GM12878 (cell line): ENCODE measurements at regions not wholly inside any gene's neighbourhood (a gene's known extent, or its start where the extent isn't known, plus 50 kb on each side); places are given as distances from the start of the nearest gene placed in this dataset.

Source experiments
- ATAC-seq: fragments of 200-7000 bp; cut with Tn5 transposase; 3 replicates; pipeline ENCODE4 v1.9.1; 2020; ENCODE audit warnings: mild to moderate bottlenecking, moderate library complexity
- BruUV-seq: library from RNA; stranded (reverse); fragments of 400-500 nt; replicated peaks from 2 replicates; lab custom pipeline; 2021; lab: Mats Ljungman, UMichigan
- CTCF ChIA-PET: fragments of 300-600 bp; sonication (Branson Sonifier 250); formaldehyde crosslinking; extraction: SDS; loops from one replicate; lab custom pipeline; 2021; ENCODE audit warnings: inconsistent platforms; lab: Yijun Ruan, JAX
- POLR2A ChIA-PET: fragments of 350-600 bp; formaldehyde crosslinking; extraction: SDS; loops from one replicate; lab custom pipeline; 2021; ENCODE audit warnings: inconsistent platforms; lab: Charles Lee
- RAD21 ChIA-PET: fragments of 300-600 bp; sonication (Branson Sonifier 250); formaldehyde crosslinking; loops from one replicate; lab custom pipeline; 2023; ENCODE audit warnings: antibody characterized with exemption; ENCODE audit not compliant: unreplicated experiment; lab: Charles Lee
- SMC1A ChIA-PET: fragments of 300-600 bp; sonication (Branson Sonifier 250); formaldehyde crosslinking; loops from one replicate; lab custom pipeline; 2023; ENCODE audit not compliant: unreplicated experiment, uncharacterized antibody; lab: Charles Lee
- DNase-seq: peaks from one replicate; pipeline ENCODE4 v3.0.0-alpha.2; 2011; ENCODE audit warnings: low read depth, low spot score
- FAIRE-seq: peaks from 3 replicates; lab custom pipeline; 2011; peaks lifted over from hg19 to GRCh38; lab: Jason Lieb, UNC
- H2AFZ ChIP-seq: 2 replicates; pipeline ENCODE4 v1.6.0; 2011; ENCODE audit warnings: low read depth, low read length, control low read depth; ENCODE audit not compliant: control insufficient read depth
- H3K27ac ChIP-seq: 2 replicates; pipeline ENCODE4 v1.5.1; 2011; ENCODE audit warnings: control low read depth; ENCODE audit not compliant: control insufficient read depth, insufficient read depth
- H3K27me3 ChIP-seq, 2 experiments: replicated peaks in 1 of 2; 2 replicates each; pipeline versions ENCODE4 v1.6.0 to v1.6.1; 2011; ENCODE audit warnings: low read length in 1 of 2; ENCODE audit not compliant: control insufficient read depth in 2 of 2, insufficient read depth in 2 of 2
- H3K36me3 ChIP-seq, 2 experiments: 2 replicates each; pipeline ENCODE4 v1.5.1; 2011; ENCODE audit warnings: low read length in 1 of 2; ENCODE audit not compliant: control insufficient read depth in 2 of 2, insufficient read depth in 2 of 2
- H3K4me1 ChIP-seq: 2 replicates; pipeline ENCODE4 v1.6.1; 2011; ENCODE audit warnings: mild to moderate bottlenecking, low read length, moderate library complexity, mixed read lengths; ENCODE audit not compliant: control insufficient read depth, insufficient read depth
- H3K4me2 ChIP-seq: 2 replicates; pipeline ENCODE4 v1.6.0; 2011; ENCODE audit warnings: control low read depth; ENCODE audit not compliant: control insufficient read depth, insufficient read depth
- H3K4me3 ChIP-seq: fragments of 200-600 bp; sonication (generic); 2 replicates; pipeline ENCODE4 v1.5.1; 2016
- H3K79me2 ChIP-seq: 2 replicates; pipeline ENCODE4 v1.6.0; 2011; ENCODE audit warnings: low read length; ENCODE audit not compliant: control insufficient read depth, insufficient read depth
- H3K9ac ChIP-seq: 2 replicates; pipeline ENCODE4 v1.8.0; 2011; ENCODE audit warnings: low read length, control low read depth, mixed read lengths; ENCODE audit not compliant: control insufficient read depth, insufficient read depth
- H3K9me3 ChIP-seq: replicated peaks from 3 replicates; pipeline ENCODE4 v1.5.1; 2011; ENCODE audit warnings: mild to moderate bottlenecking, low read length; ENCODE audit not compliant: control insufficient read depth, insufficient read depth
- H4K20me1 ChIP-seq: 2 replicates; pipeline ENCODE4 v1.6.0; 2011; ENCODE audit not compliant: control insufficient read depth, insufficient read depth
- ATF7 ChIP-seq: fragments of 450-650 bp; IDR thresholded peaks from 2 replicates; pipeline ENCODE4 v1.6.1; 2016; ENCODE audit warnings: low read depth, mild to moderate bottlenecking
- ETV6 ChIP-seq, 2 experiments: fragments of 450-650 bp in 1 of 2; IDR thresholded peaks in 1 of 2; conservative IDR thresholded peaks in 1 of 2; 2 replicates each; pipeline ENCODE4 v1.6.1; 2014; ENCODE audit warnings: antibody characterized with exemption in 1 of 2, borderline replicate concordance in 1 of 2, low read depth in 1 of 2, mild to moderate bottlenecking in 1 of 2, moderate library complexity in 1 of 2
- NBN ChIP-seq: fragments of 450-650 bp; IDR thresholded peaks from 2 replicates; pipeline ENCODE4 v1.6.1; 2016
- NR2C1 ChIP-seq: fragments of 450-650 bp; IDR thresholded peaks from 2 replicates; pipeline ENCODE4 v1.6.1; 2017; ENCODE audit warnings: antibody characterized with exemption, mild to moderate bottlenecking, moderate library complexity
- YBX1 ChIP-seq: fragments of 450-650 bp; IDR thresholded peaks from 2 replicates; pipeline ENCODE4 v1.6.1; 2016; ENCODE audit warnings: antibody characterized with exemption
- in situ Hi-C: fragments of 300-500 bp; cut with MboI; formaldehyde crosslinking; loops from 9 replicates; pipeline ENCODE4 v1.14.3; 2018; ENCODE audit warnings: mixed read lengths
- intact Hi-C: fragments of 100-400 bp; cut with micrococcal nuclease; formaldehyde crosslinking; loops from one replicate; pipeline ENCODE4 v1.14.2; 2022; ENCODE audit not compliant: unreplicated experiment
- TF ChIP-seq, protein P1 (sequence below): fragments of 450-650 bp; IDR thresholded peaks from 2 replicates; pipeline ENCODE4 v1.6.1; 2017; ENCODE audit warnings: mild to moderate bottlenecking, moderate library complexity
- TF ChIP-seq, protein P2 (sequence below): fragments of 450-650 bp; IDR thresholded peaks from 2 replicates; pipeline ENCODE4 v1.6.1; 2017; ENCODE audit warnings: antibody characterized with exemption, mild to moderate bottlenecking, moderate library complexity

DNA sequence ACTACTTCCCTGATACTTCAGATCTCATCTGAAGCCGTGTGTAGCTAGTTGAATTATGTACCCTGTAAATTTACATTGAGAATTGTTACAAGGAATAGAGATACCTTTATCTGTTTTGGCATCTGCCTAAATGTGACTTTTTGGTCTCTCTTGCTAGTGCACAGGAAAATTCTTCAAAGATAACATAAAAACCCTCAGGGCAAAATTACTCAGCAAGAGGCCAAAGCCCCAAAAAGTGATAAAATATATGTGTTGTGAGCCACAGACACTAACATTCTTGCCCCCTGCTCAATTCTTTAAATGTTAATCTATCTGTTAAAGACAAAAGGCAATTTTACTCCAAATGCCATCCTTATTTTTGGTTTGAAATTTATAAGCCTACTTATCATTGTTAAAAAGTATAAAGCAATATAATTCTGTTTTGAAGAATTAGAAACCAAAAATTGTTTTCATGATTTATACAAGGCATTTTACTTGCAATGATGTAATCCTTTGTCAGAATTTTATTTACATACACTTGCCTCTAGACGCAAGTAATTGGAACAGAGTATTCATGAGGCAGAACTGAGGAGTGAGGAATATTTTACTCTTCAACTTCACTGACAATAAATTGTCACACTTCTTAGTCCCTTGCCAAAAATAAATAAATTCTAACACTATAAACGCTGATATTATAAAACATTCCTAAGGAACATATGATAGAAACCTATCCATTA is 186.2 kb downstream of the EPM2A start (continued):
- TF ChIP-seq, protein P1, sequence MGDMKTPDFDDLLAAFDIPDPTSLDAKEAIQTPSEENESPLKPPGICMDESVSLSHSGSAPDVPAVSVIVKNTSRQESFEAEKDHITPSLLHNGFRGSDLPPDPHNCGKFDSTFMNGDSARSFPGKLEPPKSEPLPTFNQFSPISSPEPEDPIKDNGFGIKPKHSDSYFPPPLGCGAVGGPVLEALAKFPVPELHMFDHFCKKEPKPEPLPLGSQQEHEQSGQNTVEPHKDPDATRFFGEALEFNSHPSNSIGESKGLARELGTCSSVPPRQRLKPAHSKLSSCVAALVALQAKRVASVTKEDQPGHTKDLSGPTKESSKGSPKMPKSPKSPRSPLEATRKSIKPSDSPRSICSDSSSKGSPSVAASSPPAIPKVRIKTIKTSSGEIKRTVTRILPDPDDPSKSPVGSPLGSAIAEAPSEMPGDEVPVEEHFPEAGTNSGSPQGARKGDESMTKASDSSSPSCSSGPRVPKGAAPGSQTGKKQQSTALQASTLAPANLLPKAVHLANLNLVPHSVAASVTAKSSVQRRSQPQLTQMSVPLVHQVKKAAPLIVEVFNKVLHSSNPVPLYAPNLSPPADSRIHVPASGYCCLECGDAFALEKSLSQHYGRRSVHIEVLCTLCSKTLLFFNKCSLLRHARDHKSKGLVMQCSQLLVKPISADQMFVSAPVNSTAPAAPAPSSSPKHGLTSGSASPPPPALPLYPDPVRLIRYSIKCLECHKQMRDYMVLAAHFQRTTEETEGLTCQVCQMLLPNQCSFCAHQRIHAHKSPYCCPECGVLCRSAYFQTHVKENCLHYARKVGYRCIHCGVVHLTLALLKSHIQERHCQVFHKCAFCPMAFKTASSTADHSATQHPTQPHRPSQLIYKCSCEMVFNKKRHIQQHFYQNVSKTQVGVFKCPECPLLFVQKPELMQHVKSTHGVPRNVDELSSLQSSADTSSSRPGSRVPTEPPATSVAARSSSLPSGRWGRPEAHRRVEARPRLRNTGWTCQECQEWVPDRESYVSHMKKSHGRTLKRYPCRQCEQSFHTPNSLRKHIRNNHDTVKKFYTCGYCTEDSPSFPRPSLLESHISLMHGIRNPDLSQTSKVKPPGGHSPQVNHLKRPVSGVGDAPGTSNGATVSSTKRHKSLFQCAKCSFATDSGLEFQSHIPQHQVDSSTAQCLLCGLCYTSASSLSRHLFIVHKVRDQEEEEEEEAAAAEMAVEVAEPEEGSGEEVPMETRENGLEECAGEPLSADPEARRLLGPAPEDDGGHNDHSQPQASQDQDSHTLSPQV = no peak

DNA sequence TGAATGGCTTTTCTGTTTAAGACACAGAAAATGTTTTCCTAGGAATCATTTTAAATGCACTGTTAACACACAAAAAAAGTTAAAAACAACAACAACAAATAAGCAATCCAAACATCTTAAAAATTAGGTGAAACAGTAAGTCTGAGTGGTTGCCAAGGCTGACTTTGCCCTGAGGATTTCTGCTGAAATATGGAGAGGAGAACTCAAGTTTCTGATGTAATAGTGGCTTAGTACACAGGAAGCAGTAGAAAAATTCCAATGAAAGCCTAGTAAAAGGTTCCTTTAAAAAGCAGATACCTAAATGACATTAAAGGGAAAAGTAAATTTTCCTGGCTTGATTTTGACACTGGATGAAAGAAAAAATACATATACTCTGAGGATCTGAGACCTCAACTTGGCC is 184.2 kb downstream of the EPM2A start:
- no TSS peak for BruUV-seq
- RAD21 ChIA-PET = no interaction called here
- ATAC-seq = no peak

More for the DNA sequence above, 184.2 kb downstream of the EPM2A start:
- POLR2A ChIA-PET = no interaction called here
- no peaks in the 10 kb centered on the region for H4K20me1 ChIP-seq
- intact Hi-C loops = no loop called here
- no peaks in the 10 kb centered on the region for H3K36me3 ChIP-seq
- no peak for FAIRE-seq
- H3K27ac ChIP-seq = no peak overlapping the region
- DNase-seq = no peak
- TF ChIP-seq ATF7 (no peak), NBN (no peak), YBX1 (no peak), ETV6 (conservative IDR thresholded peaks at IDR 0.05 in 1 of 2, IDR thresholded peaks at IDR 0.05 in 1 of 2; ENCODE audit: borderline replicate concordance in 1 of 2, low read depth in 1 of 2) (no peak), NR2C1 (no peak)
- TF ChIP-seq, protein P2, sequence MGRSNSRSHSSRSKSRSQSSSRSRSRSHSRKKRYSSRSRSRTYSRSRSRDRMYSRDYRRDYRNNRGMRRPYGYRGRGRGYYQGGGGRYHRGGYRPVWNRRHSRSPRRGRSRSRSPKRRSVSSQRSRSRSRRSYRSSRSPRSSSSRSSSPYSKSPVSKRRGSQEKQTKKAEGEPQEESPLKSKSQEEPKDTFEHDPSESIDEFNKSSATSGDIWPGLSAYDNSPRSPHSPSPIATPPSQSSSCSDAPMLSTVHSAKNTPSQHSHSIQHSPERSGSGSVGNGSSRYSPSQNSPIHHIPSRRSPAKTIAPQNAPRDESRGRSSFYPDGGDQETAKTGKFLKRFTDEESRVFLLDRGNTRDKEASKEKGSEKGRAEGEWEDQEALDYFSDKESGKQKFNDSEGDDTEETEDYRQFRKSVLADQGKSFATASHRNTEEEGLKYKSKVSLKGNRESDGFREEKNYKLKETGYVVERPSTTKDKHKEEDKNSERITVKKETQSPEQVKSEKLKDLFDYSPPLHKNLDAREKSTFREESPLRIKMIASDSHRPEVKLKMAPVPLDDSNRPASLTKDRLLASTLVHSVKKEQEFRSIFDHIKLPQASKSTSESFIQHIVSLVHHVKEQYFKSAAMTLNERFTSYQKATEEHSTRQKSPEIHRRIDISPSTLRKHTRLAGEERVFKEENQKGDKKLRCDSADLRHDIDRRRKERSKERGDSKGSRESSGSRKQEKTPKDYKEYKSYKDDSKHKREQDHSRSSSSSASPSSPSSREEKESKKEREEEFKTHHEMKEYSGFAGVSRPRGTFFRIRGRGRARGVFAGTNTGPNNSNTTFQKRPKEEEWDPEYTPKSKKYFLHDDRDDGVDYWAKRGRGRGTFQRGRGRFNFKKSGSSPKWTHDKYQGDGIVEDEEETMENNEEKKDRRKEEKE = no peak
- no peaks in the 10 kb centered on the region for H3K4me1 ChIP-seq
- no peaks in the 10 kb centered on the region; the same call in 2 of the 3 replicates for H3K9me3 ChIP-seq
- SMC1A ChIA-PET = no interaction called here
- CTCF ChIA-PET = no interaction called here
- no peak overlapping the region for H3K4me2 ChIP-seq
- no peak overlapping the region for H3K9ac ChIP-seq
- no peak overlapping the region for H2AFZ ChIP-seq
- no peaks in the 10 kb centered on the region for H3K79me2 ChIP-seq
- H3K4me3 ChIP-seq = no peak overlapping the region
- in situ Hi-C loops = no loop called here
- H3K27me3 ChIP-seq = no peaks in the 10 kb centered on the region
